22Rv1 (cell line): ENCODE measurements at regions not wholly inside any gene's neighbourhood (a gene's known extent, or its start where the extent isn't known, plus 50 kb on each side); places are given as distances from the start of the nearest gene placed in this dataset.

Experiments
- CTCF ChIP-seq: fragments of 450-650 bp; IDR thresholded peaks from 2 replicates; pipeline ENCODE4 v1.5.1; 2017; ENCODE audit warnings: mild to moderate bottlenecking
- ZFX ChIP-seq: fragments of 450-650 bp; IDR thresholded peaks from 2 replicates; pipeline ENCODE4 v1.6.1; 2017; ENCODE audit warnings: antibody characterized with exemption, borderline replicate concordance

- TF ChIP-seq CTCF (no peak), ZFX (no peak)
Observed at GRCh38 chr5:106739127-106739526, 931.6 kb downstream of the EFNA5 start.
